GM18520 (cell line): ENCODE measurements at regions not wholly inside any gene's neighbourhood (a gene's known extent, or its start where the extent isn't known, plus 50 kb on each side); places are given as distances from the start of the nearest gene placed in this dataset.
"Not testable (repeated sequence)": the region's sequence is repeated elsewhere in the genome, so short reads cannot be mapped to it uniquely, and the experiment has no call there.

Experiments
- ATAC-seq: cut with Tn5 transposase; IDR thresholded peaks from one replicate; pipeline ENCODE4 v1.9.1; 2021; ENCODE audit not compliant: unreplicated experiment

DNA sequence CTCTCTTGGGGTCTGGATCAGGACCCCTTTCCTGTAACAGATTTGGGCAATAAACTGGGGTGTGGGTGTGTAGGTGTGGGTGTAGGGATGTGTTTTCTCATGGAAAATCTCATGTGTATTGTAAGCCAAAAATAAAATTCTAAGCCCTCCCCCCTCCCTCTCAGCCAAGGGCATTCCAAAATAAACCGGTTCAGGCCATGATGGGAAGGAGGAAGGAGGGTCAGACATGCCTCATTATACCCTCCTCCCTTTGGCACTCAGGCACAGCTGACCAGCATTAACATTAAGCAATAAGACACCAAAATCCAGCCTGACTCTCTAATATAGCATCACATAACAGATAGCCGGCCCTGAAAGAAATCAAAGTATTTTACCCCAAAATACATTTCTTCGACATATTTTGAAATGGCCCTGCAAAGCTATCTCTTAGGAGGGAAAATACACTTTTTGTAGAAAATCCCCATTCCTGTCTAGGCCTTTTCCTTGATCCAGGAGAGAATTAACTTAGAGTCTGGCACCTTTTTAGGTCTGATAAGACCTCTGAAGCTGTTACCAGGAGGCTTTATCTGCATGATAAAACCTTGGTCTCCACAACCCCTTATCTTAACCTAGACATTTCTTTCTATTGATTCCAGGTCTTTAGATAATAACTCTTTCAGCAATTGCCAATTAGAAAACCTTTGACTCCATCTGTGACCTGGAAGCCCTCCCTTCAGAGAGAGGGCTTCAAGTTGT, 128.7 kb upstream of the COL5A2 start:
- no peak for ATAC-seq

DNA sequence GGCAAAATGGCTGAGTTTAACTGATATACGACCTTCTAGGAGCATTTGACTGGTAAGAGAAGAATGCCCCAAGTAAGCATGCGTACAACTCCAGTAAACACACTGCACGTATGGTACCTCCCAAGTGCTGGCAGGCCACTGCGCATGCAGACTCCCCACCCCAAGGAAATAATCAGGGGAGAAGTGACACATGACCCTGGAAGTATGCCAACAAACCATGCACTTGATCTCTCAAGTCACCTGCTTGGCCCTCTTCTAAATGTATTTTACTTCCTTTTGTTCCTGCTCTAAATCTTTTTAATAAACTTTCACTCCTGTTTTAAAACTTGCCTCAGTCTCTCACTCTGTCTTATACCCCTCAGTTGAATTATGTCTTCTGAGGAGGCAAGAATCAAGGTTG, 129.8 kb upstream of the COL5A2 start:
- ATAC-seq, result no peak

DNA sequence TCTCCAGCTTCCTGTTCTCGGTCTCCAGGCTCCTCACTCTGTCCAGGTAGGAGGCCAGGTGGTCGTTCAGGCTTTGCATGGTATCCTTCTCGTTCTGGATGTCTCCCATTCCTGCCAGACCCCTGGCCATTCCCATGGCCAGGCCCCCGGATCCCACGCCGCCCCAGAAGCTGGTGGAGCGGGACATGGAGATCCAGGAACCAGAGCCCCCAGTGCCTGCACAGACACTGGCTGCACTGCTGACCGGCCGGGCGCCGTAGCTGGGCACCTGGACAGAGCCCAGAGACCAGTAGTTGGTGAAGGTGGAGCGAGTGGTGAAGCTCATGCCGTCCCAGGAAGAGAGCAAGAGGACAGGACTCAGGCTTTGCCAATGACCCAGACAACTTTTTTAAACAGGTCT, 129.1 kb upstream of the WDR75 start:
- ATAC-seq, result no peak

DNA sequence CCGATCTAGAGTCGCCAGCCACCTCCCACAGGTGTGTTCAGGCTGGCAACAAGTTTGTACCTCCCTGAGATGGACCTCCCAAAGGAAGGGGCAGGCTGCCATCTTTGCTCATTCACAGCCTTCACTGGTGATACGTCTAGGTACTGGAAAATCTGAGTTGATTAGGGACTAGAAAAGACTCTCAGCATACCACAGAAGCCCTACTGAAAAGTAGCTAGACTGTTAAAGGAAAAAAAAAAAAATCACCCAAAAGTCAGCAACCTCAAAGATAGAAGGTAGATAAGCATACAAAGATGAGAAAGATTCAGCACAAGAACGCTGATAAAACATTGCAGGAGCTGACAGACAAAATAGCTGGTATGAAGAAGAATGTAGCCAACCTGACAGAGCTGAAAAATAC, 128.6 kb upstream of the WDR75 start:
- no peak for ATAC-seq

DNA sequence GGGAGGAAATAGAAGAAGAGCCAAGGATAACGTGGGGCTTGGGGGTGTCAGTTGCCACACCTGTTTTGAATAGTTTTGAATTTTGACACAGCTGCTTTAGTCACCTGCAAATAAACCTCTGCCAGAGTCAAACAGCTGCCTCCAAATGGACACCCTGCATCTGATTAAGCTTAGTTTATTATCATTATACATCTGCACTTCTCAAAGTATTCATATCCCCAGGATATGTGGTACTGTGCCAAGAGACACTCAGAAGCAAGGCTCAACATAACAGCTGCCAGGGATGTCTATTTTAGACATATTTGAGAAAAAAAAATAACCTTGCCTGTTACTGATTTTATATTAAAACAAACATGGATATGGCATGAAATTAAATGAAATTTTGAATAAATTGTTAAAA, 122.5 kb upstream of the WDR75 start:
- no peak for ATAC-seq

DNA sequence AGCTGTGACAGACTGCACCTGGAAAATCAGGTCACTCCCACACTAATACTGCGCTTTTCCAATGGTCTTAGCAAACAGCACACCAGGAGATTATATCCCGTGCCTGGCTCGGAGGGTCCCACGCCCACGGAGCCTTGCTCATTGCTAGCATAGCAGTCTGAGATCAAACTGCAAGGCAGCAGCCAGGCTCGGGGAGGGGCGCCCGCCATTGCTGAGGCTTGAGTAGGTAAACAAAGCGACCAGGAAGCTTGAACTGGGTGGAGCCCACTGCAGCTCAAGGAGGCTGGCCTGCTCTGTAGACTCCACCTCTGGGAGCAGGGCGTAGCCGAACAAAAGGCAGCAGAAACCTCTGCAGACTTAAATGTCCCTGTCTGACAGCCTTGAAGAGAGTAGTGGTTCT, 121.8 kb upstream of the WDR75 start:
- ATAC-seq, result not testable (repeated sequence)

DNA sequence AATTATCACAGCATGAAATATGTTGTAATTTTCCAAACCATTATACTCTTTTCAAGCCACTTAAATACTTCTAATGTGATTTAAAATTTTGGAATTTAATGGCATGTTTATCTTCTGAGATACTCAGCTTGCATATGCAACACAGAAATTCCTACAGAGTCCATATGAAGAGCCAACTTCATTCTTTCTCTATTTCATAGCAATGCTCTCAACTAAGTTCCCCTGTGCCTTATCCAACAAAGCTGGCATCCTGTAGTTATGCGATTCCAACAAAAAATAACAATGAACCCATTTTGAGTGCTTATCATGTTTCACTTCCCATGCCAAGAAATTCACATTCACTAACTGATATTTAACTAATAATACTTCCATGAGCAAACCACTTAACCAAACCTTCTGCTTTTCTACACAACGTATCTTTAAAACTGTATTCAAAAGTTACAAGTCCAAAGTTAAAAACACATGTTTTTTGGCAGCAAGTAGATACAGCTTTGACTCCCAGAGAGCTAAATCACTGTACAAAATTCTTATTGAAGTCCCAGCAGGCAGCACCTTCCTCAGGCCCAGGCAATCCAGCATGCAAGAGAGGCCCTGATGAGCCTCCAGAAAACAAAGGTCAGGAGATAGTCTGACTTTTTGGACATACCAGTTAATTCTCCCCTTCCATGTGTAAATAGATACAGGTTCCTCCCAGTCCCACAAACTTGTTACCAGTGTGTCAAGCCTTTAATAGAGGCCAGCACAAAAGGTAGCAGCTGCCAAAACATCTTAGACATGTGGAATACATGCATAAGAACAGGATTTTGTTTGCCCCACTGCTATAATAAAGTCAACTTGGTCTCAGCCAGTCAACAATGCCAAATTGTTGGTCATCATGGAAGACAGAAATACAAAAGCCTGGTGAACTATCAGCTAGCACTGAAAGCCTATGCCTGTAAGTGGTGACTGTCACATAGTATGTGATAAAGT, 113.1 kb upstream of the WDR75 start:
- no peak for ATAC-seq

DNA sequence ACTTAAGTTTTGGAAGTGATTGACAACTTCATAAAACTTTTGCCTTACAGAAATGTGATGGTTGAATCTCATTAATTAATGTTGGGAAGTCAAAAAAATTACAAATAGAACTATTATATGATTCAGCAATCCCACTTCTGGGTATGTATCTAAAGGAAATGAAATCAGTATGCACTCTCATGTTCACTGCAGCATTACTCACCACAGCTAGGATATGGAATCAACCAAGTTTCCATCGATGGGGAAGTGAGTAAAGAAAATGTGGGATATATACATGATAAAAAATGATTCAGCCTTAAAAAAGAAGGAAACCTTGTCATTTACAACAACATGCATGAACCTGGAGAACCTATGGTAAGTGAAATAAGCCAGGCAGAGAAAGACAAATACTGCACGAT, 112.4 kb upstream of the WDR75 start:
- no peak for ATAC-seq

DNA sequence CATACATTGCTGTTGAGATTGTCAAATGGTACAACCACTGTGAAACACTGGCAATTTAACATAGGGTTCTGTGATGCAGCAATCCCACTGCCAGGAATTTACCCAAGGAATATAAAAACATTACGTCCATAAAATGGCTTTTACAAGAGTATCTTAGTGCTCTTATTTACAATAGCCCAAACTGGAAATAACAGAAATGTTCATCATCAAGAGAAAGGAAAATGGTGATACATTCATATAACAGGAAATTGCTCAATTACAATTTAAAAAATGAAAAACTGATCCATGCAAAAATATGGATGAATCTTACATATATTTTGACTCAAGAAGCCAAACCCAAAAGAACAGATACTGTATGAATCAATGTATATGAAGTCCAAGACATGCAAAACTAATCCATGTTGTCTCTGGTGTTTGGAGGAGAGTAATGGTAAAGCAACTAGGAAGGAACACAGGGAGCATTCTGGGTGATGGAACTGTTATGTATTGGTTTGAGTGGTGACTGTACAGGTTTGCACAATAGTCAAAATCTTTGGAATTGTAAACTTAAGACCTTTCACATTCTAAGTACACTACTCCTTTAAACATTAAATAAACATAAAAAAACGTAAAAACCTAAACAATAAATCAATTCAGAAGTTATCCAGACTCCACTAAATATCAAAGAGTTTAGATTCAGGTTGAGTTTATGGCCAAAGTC, 104.8 kb upstream of the WDR75 start:
- ATAC-seq, result no peak

DNA sequence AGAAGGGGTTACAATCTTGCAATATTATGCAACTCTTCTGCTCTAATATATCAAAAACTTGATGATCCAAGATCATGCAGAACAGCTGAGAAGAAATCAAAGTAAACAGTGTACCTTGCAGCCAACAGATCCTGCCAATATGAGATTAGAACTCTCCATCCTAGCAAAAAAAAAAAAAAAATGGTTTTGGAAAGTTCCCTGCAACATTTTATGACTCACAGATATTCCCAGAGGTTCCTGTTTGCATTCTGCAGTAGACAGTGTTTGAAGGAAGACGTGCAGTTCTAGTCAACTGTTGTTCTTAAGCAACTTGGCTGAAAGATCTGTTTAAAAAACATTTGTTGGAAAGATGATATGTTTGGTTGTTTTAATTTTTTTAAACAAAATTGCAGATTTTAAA, 103.6 kb upstream of the WDR75 start:
- no peak for ATAC-seq

DNA sequence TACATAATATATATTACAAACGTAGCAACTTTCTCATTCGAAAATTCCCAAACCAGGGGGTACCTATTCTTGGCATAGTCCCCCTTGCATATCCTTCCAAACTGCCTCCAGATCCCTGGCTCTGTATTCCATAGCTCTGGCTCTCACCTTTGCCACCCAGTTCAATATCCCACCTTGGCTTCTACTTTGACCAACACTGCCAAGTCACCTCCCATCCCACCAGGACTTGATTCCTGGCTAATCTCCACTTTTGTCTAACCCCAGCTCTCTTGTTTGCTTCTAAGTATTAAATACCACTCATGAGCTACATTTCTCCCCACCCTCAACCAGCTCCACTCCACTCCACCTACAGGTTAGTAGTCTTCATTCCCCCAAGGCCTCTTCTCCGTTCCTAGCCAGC, 103.2 kb upstream of the WDR75 start:
- ATAC-seq, result no peak

DNA sequence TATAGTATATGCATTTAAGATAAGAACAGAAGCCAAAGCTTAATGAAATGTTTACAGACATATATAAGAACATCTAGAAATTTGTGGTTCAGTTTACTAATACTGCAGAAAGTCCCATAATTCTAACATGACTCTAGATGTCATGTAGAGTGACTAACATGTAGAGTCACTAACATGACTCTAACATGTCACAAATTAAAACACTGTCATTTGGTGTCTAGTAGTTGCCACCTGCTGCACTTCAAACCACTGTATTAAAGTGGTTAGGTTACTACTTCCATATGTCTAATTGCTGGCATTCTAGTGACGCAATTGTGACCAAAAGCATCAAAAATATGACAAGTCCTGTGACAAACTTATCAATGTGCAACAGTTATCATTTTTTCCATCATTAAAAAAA, 100.2 kb upstream of the WDR75 start:
- no peak for ATAC-seq

DNA sequence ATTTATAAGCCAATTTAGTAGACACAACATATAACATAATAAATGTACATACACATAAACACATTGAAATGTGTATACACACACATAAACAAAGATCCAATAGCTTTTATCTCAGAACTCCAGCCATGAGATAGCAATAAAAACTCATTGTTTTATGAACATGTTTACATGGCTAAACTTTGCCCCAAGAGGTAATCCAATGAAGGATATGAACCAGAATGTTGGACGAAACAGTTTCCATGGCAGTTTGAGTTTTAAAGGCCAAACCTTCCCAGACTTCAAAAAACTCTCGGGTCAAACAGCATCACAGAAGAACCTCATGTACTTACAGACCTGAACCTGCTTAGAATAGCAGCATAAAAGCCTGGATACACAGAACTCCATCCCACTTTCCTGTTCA, 97.2 kb upstream of the WDR75 start:
- ATAC-seq, result no peak

DNA sequence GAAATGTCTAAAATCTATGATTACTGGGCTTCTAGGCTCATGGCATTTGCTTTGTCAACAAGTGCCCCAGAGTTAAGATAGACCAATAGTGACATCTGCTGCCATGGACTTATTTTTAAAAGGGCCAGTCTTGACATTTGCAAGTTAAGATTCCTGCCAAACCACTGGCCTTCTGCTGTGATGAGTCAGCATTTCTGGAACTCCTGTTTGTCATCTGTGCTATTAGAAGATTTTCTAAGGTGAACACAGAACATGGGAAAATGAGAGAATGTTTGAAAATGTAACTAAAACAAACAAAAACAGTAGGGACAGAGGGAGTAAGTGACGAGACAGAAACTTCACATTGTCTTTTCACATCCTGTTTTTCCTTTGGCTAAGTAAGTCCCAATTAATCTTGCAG, 93.7 kb upstream of the WDR75 start:
- ATAC-seq, result peak; percentile 34

DNA sequence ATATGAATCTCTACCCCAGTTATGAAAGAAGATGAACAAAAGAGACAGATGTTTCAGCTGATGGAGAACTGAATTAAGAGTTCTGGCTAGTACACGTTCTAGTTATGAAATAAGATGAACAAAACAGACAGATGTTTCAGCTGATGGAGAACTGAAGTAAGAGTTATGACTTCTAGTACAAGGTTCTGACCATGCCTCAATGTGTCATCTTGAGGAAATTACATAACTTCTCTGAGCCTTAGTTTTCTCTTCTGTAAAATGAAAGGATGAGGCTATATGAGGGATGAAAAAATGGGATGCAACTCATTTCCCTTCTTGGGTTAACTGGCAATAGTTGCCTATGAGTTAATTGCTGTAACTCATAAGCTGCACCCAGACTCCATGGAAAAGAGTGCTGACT, 92.9 kb upstream of the WDR75 start:
- no peak for ATAC-seq

DNA sequence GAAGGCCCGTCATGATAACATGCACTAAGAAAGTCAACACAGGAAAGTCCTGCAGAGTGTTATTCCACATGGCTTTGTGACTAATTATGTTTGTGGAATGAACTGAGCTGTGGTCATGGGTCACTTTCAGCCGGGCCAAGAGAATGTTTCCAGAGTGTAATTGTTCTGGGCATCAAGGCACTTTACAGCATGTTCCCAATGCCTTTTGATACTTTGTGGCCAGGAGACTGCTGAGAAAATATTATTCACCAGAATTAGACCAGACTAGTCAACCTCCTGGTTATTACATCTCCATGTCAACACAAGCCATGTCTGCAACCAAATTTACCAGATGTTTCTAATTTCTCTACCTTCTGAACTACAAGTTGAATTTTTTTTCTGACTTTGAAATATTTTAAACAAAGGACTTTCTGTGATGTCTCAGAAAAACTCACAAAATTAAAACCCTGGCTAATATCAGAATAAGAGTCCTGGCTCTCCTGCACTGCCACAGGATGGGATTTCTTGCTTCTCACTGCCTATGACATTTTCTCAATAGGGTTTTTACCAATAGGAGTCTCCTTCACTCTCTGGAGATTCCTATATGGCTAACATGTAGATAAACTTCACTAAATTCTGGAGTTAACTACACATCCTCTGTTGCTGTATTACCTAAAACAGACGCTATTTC, 90.6 kb upstream of the WDR75 start:
- ATAC-seq, result no peak

DNA sequence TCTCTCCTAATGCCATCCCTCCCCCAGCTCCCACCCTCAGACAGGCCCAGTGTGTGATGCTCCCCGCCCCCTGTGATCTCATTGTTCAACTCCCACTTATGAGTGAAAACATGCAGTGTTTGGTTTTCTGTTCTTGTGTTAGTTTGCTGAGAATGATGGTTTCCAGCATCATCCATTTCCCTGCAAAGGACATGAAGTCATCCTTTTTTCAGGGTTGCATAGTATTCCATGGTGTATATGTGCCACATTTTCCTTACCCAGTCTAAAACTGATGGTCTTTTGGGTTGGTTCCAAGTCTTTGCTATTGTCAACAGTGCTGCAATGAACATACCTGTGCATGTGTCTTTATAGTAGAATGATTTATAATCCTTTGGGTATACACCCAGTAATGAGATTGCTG, 89.3 kb upstream of the WDR75 start:
- not testable (repeated sequence) for ATAC-seq

DNA sequence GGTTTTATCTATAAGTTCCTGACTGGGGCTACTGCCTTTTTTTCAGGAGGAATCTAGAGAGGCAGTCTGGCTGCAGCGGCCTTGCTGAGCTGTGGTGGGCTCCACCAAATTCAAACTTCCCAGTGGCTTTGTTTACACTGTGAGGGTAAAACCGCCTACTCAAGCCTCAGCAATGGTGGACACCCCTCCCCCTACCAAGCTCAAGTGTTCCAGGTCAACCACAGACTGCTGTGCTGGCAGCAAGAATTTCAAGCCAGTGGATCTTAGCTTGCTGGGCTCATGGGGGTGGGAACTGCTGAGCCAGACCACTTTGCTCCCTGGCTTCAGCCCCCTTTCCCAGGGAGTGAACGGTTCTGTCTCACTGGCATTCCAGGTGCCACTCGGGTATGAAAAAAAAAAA, 83.9 kb upstream of the WDR75 start:
- ATAC-seq, result not testable (repeated sequence)

DNA sequence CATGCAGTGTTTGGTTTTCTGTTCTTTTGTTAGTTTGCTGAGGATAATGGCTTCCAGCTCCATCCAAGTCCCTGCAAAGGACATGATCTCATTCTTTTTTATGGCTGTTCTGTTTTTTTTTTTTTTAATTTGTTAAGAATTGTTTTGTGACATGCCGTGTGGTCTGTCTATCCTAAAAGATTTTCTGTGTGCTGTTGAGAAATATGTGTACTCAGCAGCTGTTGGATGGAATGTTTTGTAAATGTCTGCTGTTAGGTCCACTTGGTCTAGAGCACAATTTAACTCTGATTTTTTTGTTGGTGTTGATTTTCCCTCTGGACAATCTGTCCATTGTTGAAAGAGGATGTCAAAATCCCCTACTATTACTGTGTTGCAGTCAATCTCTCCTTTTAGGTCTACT, 80.4 kb upstream of the WDR75 start:
- no peak for ATAC-seq

DNA sequence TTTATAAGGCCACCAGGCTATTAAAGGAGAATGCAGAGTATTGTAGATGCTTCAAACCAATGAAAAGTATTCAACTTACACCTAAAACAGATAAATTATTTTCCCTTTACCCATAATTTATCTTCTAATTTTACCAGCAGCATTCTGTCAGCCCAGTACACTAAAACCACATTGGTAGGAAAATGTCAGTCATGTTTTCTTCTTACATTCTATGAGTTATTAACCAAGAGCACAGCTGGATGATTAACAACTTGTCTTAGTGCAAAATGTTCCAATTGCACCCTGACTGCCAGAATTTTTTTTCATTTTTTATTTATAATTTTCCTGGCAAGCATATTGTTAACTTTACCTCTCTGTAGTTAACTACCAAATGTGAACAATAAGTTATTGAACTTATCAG, 79.0 kb upstream of the WDR75 start:
- ATAC-seq, result no peak

DNA sequence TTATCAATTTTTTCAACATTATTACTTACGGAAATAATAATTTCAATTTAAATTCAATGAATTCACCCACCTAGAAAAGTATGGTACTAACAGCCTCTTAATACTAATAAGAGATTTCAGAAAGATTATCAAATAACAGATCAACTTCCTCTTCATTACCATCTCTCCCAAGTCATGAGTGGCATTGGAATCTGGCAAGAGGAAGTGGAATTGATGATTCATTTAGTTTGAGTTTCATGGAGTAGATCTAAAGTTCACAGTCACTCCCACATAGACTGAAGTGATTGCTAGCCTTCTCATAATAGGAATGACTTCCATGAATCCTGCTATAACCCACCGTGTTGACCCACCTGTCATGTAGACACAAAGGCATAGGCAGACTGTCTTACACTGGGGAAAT, 77.7 kb upstream of the WDR75 start:
- ATAC-seq, result no peak
